HG02678 (cell line): ENCODE measurements at regions not wholly inside any gene's neighbourhood (a gene's known extent, or its start where the extent isn't known, plus 50 kb on each side); places are given as distances from the start of the nearest gene placed in this dataset.

ENCODE experiments used
- ATAC-seq: cut with Tn5 transposase; IDR thresholded peaks from one replicate; pipeline ENCODE4 v1.9.1; 2021; ENCODE audit warnings: mild to moderate bottlenecking, moderate library complexity; ENCODE audit not compliant: unreplicated experiment

DNA sequence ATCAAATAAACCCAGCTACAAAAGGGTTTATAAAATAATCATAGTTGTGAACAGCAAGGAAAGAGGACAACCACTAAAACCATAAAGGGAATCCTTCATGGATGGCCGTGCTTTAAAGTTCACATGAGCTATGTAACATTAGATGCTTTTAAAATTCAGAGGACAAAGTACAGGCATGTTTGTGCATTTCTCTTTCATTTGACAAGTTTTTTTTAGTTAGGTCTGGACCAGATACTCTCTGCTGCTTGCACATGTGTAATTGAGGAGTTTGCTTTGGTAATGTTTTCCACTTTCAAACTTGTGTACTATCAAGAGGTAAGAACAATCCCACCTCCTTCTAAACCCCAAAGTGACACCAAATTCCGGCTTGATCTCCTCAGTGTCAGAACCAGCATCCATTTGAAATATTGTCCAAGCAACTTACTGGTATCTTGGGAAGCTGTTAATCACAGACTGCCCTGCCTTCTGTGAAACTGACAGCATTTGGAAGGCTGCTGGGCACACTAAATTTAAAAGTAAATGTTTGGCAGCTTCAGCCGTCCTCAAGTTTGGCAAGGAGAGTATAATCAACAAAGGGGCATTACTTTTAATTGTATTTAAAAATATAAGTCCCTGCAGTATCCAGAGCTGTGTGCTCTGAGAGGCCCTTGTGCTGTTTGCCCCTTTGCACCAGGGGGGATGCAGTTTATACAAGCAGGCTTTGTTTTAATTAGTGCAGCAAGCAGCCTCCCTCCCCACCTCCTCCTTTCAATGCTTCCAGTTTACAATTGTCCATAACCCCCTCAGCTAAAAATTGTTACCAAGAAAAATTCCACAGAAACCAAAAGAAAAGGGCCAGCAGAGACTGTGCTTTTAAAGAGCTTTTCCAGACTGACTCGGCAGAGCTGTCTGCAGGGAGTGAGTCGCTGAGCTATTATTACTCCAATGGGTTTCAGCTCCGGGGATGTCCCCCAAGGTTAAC is 328.3 kb upstream of the MPDZ start:
- ATAC-seq, result no peak

DNA sequence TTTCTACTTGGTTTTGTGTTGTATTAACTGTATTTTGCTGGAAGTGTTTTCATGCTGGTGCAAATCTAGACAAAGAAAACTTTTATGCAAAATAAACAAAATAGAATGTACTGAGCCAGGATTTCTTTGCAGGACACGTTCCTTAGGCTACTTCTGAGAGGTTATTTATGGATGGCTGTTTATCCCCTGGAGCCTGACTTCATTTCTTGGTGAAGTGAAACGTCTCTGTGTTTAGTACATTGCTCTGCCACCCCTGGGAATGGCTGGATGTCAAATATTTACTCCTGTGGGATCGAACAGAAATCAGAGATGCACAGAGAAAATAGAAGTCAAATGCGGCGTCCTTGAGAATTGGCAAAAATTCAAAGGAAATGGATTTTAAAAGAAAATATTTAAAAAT is 327.1 kb upstream of the MPDZ start:
- ATAC-seq, result no peak

DNA sequence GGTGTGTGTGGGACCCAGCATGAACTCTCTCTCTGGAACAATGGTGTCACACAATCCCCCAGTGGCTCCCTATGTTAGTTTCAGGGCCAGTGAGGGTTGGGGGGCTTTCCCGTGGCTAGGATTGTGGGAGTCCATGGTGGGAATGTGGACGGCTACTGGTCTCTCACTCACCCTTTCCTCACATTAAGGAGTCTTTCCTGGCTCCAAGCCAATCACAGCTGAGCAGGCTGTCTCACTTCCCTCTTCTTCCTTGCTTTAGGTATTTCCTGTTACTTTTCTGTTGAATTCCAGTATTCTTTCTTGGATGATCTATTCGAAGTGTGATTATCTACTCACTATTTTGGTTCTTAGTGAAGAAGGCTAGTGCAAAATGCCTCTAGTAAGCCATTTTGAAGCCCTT is 324.4 kb upstream of the MPDZ start:
- ATAC-seq, result no peak

DNA sequence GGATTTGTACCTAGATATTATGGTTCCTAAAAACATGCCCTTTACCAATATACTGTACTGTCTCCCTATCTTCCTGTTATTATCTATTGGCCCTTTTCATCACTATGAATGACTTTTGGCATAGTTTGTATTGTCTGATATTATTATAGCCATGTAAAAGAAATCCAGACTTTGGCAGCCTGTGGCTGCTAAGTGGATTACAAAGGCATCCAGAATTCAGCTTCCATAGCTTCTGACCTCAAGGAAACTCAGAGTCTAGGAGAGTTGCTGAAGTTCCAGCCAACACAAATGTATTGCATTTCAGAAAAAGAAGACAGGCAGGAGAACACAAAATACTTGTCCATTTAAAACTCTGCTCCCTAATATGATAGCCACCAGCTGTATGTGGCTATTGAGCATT is 319.2 kb upstream of the MPDZ start:
- no peak for ATAC-seq

DNA sequence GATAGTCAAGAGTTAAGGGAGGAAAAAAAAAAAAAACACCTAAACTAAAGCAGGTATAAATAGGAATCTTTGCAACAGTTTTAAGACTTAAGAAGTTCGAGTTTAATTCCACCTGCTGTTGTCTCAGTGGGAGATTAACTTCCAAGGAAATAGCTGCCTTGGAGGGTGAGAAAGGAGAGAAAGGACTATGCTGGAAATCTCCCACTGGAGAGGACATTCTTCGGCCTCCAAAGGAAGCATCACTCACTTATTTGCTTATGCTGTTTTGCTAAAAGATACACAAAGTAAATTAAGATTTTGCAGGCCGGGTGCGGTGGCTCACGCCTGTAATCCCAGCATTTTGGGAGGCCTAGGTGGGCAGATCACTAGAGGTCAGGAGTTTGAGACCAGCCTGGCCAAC is 317.9 kb upstream of the MPDZ start:
- ATAC-seq, result no peak

DNA sequence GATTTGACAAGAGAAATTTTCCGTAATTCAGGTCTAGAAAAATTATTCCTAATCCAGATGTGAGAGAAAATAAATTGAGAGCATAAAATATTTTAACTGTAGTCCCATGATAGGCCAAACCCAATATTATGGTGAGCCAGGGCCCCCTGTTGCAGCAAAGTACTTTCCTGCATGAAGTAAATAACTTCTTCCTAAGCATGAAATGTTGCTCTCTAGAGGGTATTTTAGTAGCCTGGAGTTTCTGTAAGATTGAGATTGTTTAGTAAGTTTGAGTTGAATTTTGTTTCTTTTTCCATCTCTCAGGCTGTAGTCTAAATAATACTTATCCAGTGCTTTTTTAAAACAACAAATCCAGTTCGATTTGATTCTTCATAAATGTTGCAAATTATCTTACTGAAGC is 317.5 kb upstream of the MPDZ start:
- no peak for ATAC-seq

DNA sequence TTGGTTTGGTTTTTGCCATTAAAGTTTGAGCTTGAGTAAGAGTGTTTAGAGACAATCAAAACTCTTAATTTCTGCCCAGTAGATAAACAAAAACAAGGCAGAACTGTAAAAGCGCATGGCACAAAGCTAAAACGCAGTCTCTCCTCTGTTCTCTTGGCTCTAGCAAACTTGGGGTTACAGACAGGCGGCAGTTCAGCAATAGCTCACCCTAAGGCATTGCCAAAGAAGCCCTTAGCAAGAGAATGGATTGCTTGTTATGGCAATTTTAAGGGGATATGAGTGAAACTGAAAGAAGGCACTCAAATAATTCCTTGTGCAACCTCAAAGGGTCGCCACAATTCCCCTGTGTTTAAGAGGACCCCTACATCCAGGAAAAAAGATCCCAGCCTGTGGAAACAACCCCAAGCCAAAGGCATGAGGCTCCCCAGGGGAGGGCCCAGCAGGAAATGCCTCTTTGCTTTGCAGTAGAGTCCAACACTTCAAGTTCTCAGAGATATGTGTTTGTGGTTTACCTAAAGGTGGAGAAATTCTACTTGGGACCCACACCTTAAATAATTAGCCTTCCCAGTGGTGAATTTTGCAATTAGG is 317.0 kb upstream of the MPDZ start:
- ATAC-seq, result no peak

DNA sequence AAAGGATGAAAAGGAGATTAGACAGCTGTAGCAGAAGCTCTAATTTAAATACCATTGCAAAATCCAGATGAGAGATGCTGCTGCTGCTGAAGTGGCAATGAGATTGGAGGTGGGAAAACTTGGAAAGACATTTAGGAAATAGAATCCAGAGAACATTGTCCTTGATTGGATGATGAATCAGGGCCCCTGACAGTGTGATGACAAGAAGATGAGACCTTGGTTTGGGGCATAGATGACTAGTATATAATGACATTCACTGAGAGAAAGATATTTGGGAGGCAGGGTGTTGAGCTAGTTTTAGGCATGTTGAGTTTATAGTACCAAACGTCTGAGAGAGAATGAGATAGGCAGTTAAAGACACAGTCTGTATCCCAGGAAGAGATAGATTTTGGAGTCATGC is 311.5 kb upstream of the MPDZ start:
- no peak for ATAC-seq

DNA sequence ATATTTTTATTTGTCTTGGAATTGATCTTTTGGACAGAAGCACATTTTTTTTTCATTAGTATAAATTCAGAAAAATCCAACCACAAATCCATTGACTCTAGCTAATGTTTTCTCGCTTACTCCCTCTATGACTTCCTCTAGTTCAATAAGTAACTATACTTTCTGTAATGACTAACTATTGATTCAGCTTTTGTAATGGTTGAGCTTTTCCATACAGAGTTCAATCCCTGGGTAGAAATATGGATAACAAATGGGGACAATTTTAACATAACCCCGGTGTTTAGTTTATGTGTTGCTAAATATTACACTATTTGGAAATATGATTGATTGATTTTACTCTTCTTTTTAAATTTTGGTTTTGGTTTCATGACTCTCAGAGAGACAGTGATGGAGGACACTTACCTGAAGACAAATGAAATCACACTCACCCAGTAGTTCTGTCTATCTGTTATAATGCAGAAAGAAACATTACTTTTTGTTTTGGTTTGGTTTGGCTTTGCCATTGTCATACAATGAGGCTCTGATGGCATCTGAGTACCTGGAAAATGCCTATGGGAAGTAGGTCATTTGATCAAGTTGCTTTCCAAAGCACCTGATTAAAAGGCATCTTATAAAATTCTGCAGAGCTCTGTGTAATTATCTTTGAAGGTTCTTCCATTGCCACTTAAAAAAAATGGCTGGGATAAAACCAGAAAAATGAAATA is 309.7 kb upstream of the MPDZ start:
- no peak for ATAC-seq

DNA sequence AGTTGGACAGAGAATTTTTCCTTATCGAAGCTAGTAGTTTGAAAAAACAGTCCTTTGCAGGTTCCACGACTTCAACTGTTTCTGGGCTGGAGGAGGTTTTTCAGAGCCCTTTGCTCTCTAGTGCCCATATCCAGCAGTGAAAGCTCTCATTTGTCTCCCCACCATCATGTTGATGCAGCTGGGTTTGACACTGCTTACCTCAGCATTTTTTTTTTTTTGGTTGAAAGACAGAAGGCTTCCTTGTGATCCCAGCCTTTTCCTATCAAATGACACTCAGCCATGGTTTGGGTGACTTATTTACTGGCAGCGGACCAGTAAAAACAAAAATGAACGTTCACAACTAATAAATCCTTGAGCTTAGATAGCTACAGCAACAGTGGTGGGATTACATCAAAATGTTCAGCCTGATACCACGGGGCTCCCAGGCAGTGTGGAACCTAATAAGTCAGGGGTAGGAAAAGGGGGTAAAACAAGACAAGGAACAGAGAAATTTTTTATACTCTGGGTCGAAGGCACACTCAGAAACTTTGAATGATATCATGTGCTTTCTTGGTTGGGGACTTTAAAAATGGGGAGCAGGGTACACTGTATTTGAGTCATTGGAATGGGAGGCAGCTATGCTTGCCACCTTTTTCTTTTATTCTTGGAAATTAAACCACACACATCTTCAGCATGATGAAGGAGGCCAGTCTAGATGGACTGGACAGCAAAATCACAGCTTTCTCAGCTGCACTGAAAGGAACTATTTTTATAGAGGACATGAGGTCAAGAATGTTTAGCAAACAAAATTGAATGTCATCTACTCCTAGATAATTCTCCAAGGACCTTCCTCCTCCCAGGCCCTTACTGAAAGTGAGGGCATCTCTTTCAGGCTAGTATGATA is 308.9 kb upstream of the MPDZ start:
- ATAC-seq, result no peak

DNA sequence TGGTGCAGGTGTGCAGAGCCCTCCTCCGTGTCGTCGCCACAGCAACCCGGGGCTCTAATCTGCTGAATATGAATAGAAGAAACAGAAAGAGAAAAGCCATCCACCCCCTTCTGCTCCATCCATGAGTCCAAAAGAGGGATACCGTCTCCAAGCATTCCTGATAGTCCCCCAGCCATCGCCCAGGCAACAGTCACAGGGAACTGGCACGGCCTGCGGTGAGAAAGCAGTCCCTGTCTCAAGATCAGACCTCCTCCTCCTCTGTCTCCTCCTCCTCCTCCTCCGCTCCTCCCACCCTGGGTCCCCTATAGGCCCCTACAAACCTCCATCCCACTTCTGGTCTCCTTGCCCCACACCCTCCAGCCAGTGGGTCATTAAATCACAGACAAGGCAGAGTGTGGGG is 308.1 kb upstream of the MPDZ start:
- ATAC-seq, result no peak

DNA sequence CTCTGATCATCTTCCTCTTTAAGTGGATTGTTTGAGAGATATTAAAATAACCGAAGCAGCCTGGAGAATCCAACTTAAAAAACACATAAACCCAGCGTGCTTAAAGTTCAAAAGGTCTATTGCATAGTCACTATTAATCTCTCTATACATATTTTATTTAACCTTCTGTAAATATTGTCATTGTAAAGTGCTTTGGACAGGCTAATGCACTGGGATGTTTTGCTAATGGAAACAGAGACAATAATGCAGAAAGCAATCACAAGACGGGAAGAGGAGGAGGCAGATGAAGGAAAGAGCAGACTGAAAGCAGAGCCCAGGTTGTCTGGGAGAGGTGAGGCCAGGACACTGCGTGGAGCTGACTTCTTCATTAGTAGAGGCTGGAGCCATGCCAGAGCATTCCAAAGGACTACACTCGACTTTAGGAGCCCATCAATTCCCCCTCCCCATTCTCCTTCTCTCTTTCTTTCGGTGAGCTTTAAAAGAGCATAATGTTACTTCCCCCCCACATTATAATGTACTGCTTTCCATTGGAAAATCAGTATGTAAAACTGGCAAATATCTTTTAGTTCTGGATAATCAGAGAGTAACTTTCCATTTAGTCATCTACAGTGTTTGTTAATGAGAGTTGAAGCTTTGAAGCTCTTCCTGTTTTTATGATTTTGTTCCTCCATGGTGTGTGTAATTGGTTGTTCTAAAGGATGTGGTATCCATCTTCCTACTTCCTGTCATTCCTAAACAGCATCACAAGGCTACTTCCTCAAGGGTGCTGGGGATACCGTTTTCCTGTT is 307.3 kb upstream of the MPDZ start:
- no peak for ATAC-seq

DNA sequence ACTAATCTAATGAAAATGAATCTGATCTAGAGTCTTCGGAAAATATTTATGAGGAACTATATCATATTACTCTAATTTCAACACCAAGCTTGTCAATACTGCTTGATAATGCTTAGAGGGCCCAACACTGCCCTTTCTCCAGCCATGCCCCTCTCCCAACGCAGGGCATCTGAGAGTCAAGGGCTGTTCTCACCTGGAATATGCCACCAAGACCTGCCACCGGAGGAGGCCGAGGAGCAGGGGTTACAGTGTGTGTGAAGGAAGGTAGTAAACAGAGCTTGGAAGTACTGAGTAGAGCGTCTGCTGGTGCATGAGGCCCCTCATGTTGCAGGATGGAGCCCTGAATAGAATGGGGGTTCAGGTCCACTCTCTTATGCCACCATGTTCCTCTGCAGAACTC is 301.3 kb upstream of the MPDZ start:
- no peak for ATAC-seq

DNA sequence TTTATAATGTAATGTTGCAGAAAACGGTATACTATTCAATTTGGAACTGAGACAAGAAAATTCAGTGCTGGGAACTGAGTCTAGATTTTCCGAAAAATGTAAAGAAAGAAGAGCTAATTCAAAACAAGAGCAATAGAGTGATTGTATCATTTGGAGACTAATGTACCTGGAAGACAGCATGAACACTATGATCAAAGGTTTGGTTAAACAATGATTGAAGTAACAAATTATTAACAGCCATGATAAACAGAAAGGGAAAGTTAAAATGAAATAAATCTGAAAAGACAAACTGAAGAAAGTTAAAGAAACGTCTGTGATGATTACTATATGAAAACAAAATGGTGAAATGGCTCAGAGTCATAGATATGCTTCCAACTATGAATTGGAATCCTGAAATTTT is 300.6 kb upstream of the MPDZ start:
- ATAC-seq, result no peak

DNA sequence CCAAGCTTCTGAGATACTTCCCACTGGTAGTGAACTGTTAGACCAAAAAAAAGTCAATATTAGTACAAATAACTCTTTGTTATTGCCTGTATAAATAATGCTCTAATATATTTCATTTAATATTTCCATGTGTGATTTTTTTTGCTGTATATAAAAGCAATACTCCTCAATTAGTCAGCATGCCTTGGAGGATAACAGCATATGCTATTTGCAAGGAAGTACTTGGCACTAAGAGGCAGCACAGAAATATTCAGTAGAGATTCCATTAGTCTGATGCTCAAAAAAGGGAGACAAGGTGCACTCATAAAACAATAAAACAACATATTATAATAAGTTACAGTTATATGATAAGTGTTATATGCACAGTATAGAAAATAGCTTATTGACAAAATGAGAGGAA is 296.6 kb upstream of the MPDZ start:
- ATAC-seq, result no peak

DNA sequence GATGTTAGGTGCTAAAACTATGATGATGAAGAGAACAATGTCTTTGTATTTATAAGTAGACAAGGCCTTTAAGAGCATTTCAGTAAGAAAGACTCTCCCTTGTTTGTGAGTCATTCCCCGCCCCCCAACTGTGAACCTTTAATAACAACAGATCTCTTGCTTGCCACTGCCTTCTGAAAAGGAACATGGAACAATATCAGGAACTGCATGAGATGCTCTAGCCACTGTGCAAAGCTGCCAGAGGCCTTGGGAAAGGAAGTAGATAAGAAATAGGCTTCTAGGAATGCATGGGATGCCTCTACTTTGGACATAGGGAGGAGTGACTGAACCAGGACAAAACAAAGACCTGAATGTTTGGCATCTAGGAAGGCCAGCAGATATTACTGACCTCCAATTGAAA is 296.1 kb upstream of the MPDZ start:
- ATAC-seq, result no peak

DNA sequence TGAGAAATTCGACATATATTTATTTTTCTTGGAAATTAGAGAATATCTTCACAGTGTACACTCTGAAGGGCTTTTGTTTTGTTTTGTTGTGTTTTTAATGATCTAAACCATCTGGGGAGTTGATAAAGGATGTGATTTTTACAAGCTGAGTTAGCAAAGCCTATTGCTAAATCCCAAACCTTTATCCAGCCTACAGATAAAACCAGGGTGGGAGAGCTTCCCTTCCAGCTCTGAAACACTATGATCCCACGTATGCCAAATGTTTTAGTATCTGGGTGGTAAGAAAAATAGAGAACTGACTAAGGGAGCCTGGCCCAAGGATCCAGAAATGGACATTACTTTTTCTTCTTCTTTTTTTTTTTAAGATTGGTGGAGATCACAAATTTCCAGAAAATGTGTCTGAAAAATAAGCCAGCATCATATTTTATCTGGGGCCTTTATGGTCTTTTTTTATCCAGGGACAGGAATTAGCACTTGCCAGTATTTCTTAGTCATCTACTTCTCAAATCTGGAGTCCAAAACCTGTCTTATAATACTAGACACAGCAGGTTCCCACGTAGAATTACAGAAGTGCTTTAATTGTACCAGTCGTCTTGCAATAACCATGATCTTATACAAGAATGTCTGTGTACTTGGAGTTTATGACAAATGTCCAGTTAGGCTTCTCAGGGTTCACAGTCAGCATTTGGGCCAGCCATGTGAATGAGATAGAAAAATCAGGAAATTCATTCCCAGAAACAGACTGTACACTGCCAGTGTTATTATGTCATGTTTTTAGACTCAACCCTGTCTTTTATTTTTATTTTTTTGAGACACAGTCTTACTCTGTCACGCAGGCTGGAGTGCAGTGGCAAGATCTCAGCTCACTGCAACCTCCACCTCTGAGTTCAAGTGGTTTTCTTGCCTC is 290.8 kb upstream of the MPDZ start:
- ATAC-seq, result no peak

DNA sequence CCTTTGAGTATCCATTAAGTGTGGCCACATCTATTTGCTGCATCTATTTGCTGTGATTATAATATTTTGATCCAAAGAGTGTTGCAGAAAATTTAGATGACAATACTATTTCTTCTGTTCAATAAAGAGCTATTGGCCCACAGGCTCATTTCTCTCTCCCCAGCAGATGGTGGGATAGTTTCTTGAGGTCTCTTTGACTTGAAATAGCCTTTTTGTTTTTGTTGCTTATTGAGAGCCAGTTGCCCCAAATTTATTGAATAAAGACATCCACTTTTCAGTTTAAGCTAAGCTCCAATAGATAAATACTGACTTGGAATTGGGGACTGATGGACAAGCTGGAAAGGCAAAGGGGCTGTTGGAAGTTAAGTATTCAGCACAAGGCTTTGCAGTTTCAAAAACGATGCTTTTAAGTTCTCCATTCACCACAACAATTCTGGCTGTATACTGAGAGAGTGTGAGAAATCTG is 290.1 kb upstream of the MPDZ start:
- ATAC-seq, result no peak
